Right lobe of liver (tissue), 4 donors: ENCODE measurements at regions not wholly inside any gene's neighbourhood (a gene's known extent, or its start where the extent isn't known, plus 50 kb on each side); places are given as distances from the start of the nearest gene placed in this dataset.

Experiments
- POLR2A ChIP-seq: fragments of 450-650 bp; IDR thresholded peaks from one replicate; pipeline ENCODE4 v1.6.1; 2017; ENCODE audit warnings: antibody characterized with exemption, mild to moderate bottlenecking
- TF ChIP-seq, protein P1 (sequence below), 4 donors: fragments of 200-600 bp in 3 of 4; fragments of 450-650 bp in 1 of 4; IDR thresholded peaks; one replicate each; pipeline versions ENCODE4 v1.5.1 to v1.8.0; 2016 to 2022; ENCODE audit warnings: antibody characterized with exemption in 4 of 4, mild to moderate bottlenecking in 2 of 4
- donor health status: DM: no; HTN: no; CAD: no.
- donor health status: DM: no; HTN: no; CAD: no.
- donor health status: DM: no; HTN: yes; CAD: no.

DNA sequence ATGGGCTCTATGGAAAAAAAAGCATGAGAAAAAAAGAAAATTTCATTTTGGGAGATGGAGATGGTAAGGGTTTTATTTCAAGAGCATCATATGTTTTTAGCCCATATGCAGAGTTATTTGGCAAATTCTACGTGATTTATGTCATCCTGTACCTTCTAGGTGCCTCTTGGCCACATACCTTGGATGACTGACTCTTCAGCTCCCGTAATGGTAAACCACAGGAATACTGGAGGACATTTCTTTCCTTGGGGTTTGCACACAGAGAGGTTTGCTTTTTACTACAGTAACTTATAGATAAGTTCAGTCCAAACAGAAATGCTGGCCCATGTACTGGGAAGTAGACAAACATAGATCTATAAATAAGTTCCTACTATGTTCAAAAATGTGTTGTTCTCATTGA lies 132.2 kb downstream of the SH3BGRL2 start:
- TF ChIP-seq, protein P1, sequence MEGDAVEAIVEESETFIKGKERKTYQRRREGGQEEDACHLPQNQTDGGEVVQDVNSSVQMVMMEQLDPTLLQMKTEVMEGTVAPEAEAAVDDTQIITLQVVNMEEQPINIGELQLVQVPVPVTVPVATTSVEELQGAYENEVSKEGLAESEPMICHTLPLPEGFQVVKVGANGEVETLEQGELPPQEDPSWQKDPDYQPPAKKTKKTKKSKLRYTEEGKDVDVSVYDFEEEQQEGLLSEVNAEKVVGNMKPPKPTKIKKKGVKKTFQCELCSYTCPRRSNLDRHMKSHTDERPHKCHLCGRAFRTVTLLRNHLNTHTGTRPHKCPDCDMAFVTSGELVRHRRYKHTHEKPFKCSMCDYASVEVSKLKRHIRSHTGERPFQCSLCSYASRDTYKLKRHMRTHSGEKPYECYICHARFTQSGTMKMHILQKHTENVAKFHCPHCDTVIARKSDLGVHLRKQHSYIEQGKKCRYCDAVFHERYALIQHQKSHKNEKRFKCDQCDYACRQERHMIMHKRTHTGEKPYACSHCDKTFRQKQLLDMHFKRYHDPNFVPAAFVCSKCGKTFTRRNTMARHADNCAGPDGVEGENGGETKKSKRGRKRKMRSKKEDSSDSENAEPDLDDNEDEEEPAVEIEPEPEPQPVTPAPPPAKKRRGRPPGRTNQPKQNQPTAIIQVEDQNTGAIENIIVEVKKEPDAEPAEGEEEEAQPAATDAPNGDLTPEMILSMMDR (IDR thresholded peaks at IDR 0.05) = no peak
- TF ChIP-seq POLR2A = no peak
